ENCODE measurements at regions not wholly inside any gene's neighbourhood (a gene's known extent, or its start where the extent isn't known, plus 50 kb on each side); places are given as distances from the start of the nearest gene placed in this dataset.

- TF ChIP-seq CTCF (IDR thresholded peaks at IDR 0.05): no peak
- no peak for TF ChIP-seq POLR2A (IDR thresholded peaks at IDR 0.05; ENCODE audit: low read depth)
- TF ChIP-seq POLR2AphosphoS5 (IDR thresholded peaks at IDR 0.05): no peak
These were observed 187.4 kb upstream of the SH3BP4 start for GRCh38 chr2:234764372-234764771.

Measured in esophagus muscularis mucosa (tissue), 3 donors.